T-helper 2 cell treated with Interferon-gamma antibody and Interleukin-4, amounts not matched to agents 5 μg/mL and 100 μg/mL, for 36 hours (primary cell): ENCODE measurements at regions not wholly inside any gene's neighbourhood (a gene's known extent, or its start where the extent isn't known, plus 50 kb on each side); places are given as distances from the start of the nearest gene placed in this dataset.

Source experiments
- DNase-seq: peaks from one replicate; pipeline ENCODE4 v3.0.0; 2021; ENCODE audit warnings: low spot score
- H3K27ac Mint-ChIP-seq: one replicate; pipeline ENCODE4 v1.8.0; 2021; ENCODE audit warnings: mild to moderate bottlenecking, mixed read lengths
- H3K27me3 Mint-ChIP-seq: one replicate; pipeline ENCODE4 v1.8.0; 2021; ENCODE audit warnings: low read depth, mixed read lengths
- H3K36me3 Mint-ChIP-seq: one replicate; pipeline ENCODE4 v1.8.0; 2021; ENCODE audit warnings: low read depth, mixed read lengths
- H3K4me1 Mint-ChIP-seq: one replicate; pipeline ENCODE4 v1.8.0; 2021; ENCODE audit warnings: low read depth, mixed read lengths
- H3K4me3 Mint-ChIP-seq: one replicate; pipeline ENCODE4 v1.8.0; 2022; ENCODE audit warnings: mild to moderate bottlenecking, moderate library complexity, mixed read lengths
- H3K9me3 Mint-ChIP-seq: one replicate; pipeline ENCODE4 v1.8.0; 2021; ENCODE audit warnings: mixed read lengths

GRCh38 chr5:8012131-8012977 is 143.4 kb downstream of the MTRR start:
- no peaks in the 10 kb centered on the region for H3K4me1 Mint-ChIP-seq
- no peak overlapping the region for H3K4me3 Mint-ChIP-seq
- no peaks in the 10 kb centered on the region for H3K36me3 Mint-ChIP-seq
- H3K27me3 Mint-ChIP-seq: no peaks in the 10 kb centered on the region
- H3K27ac Mint-ChIP-seq: no peak overlapping the region
- peaks cover 4% of the 10 kb centered on the region for H3K9me3 Mint-ChIP-seq
- no peak for DNase-seq

- no peak overlapping the region for H3K4me3 Mint-ChIP-seq
- H3K36me3 Mint-ChIP-seq: no peaks in the 10 kb centered on the region
- no peak overlapping the region for H3K27ac Mint-ChIP-seq
- H3K4me1 Mint-ChIP-seq: no peaks in the 10 kb centered on the region
- no peaks in the 10 kb centered on the region for H3K27me3 Mint-ChIP-seq
- peaks cover 4% of the 10 kb centered on the region for H3K9me3 Mint-ChIP-seq
- no peak for DNase-seq
Observed at GRCh38 chr5:8013948-8014710, 145.2 kb downstream of the MTRR start.

GRCh38 chr5:8019719-8020218 is 150.8 kb downstream of the MTRR start:
- no peaks in the 10 kb centered on the region for H3K36me3 Mint-ChIP-seq
- H3K4me1 Mint-ChIP-seq: no peaks in the 10 kb centered on the region
- H3K27me3 Mint-ChIP-seq: no peaks in the 10 kb centered on the region
- H3K27ac Mint-ChIP-seq: no peak overlapping the region
- H3K9me3 Mint-ChIP-seq: no peaks in the 10 kb centered on the region
- H3K4me3 Mint-ChIP-seq: no peak overlapping the region
- no peak for DNase-seq

- H3K27ac Mint-ChIP-seq: no peak overlapping the region
Observed at GRCh38 chr5:8020861-8021514, 152.0 kb downstream of the MTRR start.

GRCh38 chr5:8028243-8028642 is 159.3 kb downstream of the MTRR start:
- Mint-ChIP-seq H3K27ac (no peak overlapping the region), H3K27me3 (no peaks in the 10 kb centered on the region), H3K9me3 (no peaks in the 10 kb centered on the region), H3K4me3 (no peak overlapping the region), H3K36me3 (no peaks in the 10 kb centered on the region), H3K4me1 (no peaks in the 10 kb centered on the region)
- no peak for DNase-seq

More at GRCh38 chr5:8020861-8021514, 152.0 kb downstream of the MTRR start:
- no peaks in the 10 kb centered on the region for H3K9me3 Mint-ChIP-seq
- H3K27me3 Mint-ChIP-seq: no peaks in the 10 kb centered on the region
- no peak overlapping the region for H3K4me3 Mint-ChIP-seq
- no peaks in the 10 kb centered on the region for H3K4me1 Mint-ChIP-seq
- no peaks in the 10 kb centered on the region for H3K36me3 Mint-ChIP-seq
- no peak for DNase-seq

GRCh38 chr5:8033261-8033660 is 164.3 kb downstream of the MTRR start:
- no peak for DNase-seq
- Mint-ChIP-seq H3K9me3 (no peaks in the 10 kb centered on the region), H3K27me3 (no peaks in the 10 kb centered on the region), H3K36me3 (no peaks in the 10 kb centered on the region), H3K4me3 (no peak overlapping the region), H3K4me1 (no peaks in the 10 kb centered on the region), H3K27ac (no peak overlapping the region)

GRCh38 chr5:8034852-8035251 is 165.9 kb downstream of the MTRR start:
- no peaks in the 10 kb centered on the region for H3K4me1 Mint-ChIP-seq
- DNase-seq: no peak
- H3K27ac Mint-ChIP-seq: no peak overlapping the region
- no peaks in the 10 kb centered on the region for H3K36me3 Mint-ChIP-seq
- H3K4me3 Mint-ChIP-seq: no peak overlapping the region
- peaks cover 3% of the 10 kb centered on the region for H3K9me3 Mint-ChIP-seq
- no peaks in the 10 kb centered on the region for H3K27me3 Mint-ChIP-seq

- Mint-ChIP-seq H3K27me3 (no peaks in the 10 kb centered on the region), H3K27ac (no peak overlapping the region), H3K4me1 (no peaks in the 10 kb centered on the region), H3K4me3 (no peak overlapping the region), H3K9me3 (peaks cover 13% of the 10 kb centered on the region), H3K36me3 (no peaks in the 10 kb centered on the region)
- no peak for DNase-seq
Observed at GRCh38 chr5:8048920-8049319, 180.0 kb downstream of the MTRR start.

- no peaks in the 10 kb centered on the region for H3K4me1 Mint-ChIP-seq
- no peak for DNase-seq
- no peaks in the 10 kb centered on the region for H3K27me3 Mint-ChIP-seq
- no peak overlapping the region for H3K27ac Mint-ChIP-seq
- no peaks in the 10 kb centered on the region for H3K36me3 Mint-ChIP-seq
- H3K4me3 Mint-ChIP-seq: no peak overlapping the region
- peaks cover 13% of the 10 kb centered on the region for H3K9me3 Mint-ChIP-seq
Observed at GRCh38 chr5:8050616-8051175, 181.7 kb downstream of the MTRR start.

- Mint-ChIP-seq H3K4me3 (no peak overlapping the region), H3K4me1 (no peaks in the 10 kb centered on the region), H3K9me3 (peaks cover 13% of the 10 kb centered on the region), H3K27ac (no peak overlapping the region), H3K36me3 (no peaks in the 10 kb centered on the region), H3K27me3 (no peaks in the 10 kb centered on the region)
- DNase-seq: no peak
Observed at GRCh38 chr5:8053270-8053669, 184.3 kb downstream of the MTRR start.

GRCh38 chr5:8057769-8058168 is 188.8 kb downstream of the MTRR start:
- Mint-ChIP-seq H3K27ac (no peak overlapping the region), H3K4me3 (no peak overlapping the region), H3K4me1 (no peaks in the 10 kb centered on the region), H3K36me3 (no peaks in the 10 kb centered on the region), H3K27me3 (no peaks in the 10 kb centered on the region), H3K9me3 (no peaks in the 10 kb centered on the region)
- no peak for DNase-seq

GRCh38 chr5:8058616-8059190 is 189.8 kb downstream of the MTRR start:
- Mint-ChIP-seq H3K4me1 (no peaks in the 10 kb centered on the region), H3K27me3 (no peaks in the 10 kb centered on the region), H3K36me3 (no peaks in the 10 kb centered on the region), H3K4me3 (no peak overlapping the region), H3K9me3 (no peaks in the 10 kb centered on the region), H3K27ac (no peak overlapping the region)
- no peak for DNase-seq

GRCh38 chr5:8059337-8059736 is 190.4 kb downstream of the MTRR start:
- Mint-ChIP-seq H3K4me3 (no peak overlapping the region), H3K36me3 (no peaks in the 10 kb centered on the region), H3K9me3 (no peaks in the 10 kb centered on the region), H3K27me3 (no peaks in the 10 kb centered on the region), H3K27ac (no peak overlapping the region), H3K4me1 (no peaks in the 10 kb centered on the region)
- no peak for DNase-seq
